NCI-H2196 treated with DMSO at 0.1 percent for 48 hours (cell line): ENCODE measurements at regions not wholly inside any gene's neighbourhood (a gene's known extent, or its start where the extent isn't known, plus 50 kb on each side); places are given as distances from the start of the nearest gene placed in this dataset.
"Not testable (repeated sequence)": the region's sequence is repeated elsewhere in the genome, so short reads cannot be mapped to it uniquely, and the experiment has no call there.

Experiments
- DNase-seq: peaks from one replicate; lab custom pipeline; 2025; ENCODE audit not compliant: unreplicated experiment; lab: John Stamatoyannopoulos, UW

DNA sequence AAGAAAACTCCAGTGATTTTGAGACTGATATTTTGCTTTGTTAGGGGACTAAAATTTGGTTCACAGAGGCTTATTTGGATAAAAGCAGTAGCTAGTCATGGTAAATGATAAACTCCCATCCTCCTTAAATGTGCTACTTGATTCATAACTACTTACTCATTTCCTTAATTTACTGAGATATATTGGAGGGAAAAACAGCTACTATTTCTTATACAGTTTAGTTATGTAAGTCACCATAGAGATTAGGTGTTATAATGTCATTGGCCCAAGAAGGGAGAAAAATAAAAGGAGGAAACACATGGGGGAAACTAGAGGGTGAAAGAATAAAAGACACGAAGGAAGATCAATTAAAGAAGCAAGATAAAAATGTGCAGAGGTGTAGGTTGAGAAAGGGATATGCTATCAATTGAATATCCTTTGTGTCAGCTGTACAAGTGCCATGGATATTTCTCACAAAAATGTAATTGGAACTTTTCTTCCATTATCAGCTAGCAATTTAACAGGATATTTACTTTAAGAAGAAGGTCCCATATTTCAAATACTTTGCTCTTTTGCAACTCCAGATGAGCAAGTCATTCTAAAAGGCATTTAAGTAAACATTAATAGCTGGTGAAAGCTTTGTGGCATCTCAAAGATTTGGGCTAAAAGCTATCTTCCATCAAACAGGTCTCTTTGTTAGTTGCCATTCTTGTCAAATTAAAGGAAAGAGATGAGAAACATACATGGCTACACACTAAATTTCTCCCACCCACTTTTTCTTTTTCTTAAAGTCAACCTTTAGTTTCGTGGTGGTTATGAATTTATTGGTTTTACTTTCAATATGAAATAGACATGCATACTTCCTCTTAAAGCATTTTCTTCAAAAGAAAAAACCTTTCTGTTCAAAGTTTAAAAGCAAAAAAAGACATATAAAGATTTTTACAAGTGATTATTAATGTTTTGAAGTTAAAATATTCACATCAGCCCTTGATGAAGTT, 439.5 kb downstream of the CCER1 start:
- DNase-seq = no peak

DNA sequence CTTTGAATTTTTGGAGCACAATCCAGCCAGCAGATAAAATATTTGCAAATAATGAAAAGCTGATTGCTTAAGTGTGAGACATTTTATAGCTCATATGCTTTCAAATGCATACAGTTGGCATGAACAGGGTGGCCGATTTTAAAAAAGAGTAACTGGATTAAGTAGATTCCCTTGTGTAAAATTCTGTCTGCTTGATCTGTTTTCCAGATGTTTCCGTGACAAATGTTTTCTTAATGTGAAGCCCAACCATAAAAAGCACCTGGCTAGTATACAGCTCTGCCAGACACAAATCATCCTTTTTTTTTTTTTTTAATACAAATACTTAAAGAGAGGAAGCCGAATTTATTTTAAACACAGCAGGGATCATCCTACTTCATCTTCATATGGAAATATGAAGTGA, 440.7 kb downstream of the CCER1 start:
- DNase-seq = no peak

DNA sequence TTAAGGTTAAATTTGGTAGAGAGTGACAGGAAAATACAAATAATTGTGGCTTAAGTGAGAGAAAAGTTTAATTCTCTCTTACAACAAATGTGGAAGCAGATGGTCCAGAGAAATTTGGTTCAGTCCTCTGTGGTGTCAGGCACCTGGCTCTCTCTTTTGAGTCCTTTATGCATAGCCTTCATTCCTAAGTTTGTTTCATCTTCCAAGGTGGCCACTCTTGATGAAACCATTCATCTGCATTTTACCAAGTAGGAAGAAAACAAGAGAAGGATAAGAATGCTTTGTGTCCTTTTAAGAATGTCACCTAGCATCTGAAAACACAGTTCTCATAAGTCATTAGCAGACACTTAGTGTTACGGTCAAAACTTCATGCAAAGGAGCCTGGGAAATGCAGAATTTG, 442.5 kb downstream of the CCER1 start:
- no peak for DNase-seq

DNA sequence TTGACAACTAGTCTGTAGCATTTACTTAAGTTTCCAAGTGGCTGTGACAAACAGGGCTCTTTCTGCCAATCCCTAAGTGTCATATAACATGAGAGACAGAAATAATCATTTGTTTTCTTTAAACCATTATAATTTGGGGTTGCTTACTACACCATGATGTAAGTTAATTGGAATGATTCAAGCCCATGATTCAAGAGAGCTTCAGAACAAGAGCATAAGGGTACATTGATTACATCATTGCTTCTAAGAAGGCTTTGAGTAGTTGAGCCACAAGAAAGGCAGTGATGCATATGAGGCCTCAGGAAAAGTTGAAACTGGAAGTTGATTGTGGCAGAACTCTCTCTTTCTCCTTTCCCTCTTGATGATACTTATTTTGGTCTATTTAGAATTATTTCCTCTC, 444.0 kb downstream of the CCER1 start:
- DNase-seq = no peak

DNA sequence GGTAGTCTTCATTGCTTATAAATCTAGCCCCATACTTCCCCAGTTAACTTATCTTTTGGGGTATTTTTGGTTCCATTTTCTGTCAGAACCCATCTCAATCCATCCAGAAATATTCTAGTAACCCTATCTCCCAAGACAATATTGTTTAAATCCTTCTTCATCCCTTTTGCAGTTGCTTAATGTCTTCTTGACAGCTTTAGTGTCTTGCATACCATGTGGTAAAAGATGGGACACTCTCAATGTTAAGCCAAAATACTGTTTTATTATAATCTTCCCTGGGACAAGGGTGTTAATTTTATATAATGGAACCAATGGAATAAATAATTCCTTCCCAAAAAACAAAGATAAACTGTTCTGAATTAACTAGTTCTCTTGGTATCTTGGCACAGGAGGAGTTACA, 450.2 kb downstream of the CCER1 start:
- DNase-seq = no peak

DNA sequence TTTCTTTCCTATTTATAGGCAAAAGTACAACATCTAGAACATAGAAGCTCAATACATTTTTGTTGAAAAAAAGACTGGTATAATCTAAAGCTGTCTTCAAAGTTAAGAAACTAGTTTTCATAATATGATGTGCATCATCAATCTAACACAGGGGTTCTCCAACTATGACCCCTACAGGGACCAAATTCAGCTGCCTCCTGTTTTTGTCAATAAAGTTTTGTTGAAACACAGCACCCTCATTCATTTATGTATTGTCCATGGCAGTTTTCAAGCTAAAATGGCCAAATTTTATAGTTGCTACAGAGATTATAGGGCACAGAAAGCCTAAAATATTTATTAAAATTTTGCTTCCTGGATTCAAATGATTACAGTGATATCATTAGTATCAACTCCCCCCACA, 452.9 kb downstream of the CCER1 start:
- no peak for DNase-seq

DNA sequence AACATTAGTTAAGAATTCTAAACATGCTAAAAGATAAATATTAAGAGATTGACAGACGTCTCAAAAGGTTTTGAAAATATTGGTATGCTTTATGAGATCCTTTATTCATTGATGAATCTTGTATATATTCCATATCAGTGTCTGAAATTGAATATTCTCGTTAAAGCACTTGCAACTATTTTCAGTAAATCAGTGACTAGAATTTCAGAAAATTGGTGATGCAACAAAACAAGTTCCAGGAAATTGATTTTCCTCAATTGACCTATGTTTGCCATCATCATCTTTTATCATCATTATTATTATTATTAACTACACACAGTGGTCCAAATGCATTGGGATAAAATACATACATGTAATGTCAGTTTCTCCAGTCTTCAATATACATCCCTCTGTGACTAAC, 453.6 kb downstream of the CCER1 start:
- no peak for DNase-seq

DNA sequence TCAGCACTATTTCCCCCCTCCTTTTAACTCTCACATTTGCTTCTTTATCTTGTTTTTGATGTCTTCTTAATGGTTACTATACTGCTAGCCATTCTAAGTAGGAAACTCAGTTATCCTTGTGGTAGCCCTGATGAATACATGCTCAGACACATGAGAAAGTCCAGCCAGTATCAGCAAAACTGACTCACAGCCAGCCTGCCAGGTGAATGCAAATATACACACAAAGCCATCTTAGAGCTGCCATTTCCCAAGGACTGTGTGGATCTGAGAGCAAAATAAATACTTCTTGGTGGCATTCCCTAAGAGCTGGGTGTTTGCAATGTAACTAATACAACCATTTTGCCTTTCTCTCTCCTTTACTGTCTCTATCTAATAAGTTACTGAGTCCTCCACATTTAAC, 455.2 kb downstream of the CCER1 start:
- no peak for DNase-seq

DNA sequence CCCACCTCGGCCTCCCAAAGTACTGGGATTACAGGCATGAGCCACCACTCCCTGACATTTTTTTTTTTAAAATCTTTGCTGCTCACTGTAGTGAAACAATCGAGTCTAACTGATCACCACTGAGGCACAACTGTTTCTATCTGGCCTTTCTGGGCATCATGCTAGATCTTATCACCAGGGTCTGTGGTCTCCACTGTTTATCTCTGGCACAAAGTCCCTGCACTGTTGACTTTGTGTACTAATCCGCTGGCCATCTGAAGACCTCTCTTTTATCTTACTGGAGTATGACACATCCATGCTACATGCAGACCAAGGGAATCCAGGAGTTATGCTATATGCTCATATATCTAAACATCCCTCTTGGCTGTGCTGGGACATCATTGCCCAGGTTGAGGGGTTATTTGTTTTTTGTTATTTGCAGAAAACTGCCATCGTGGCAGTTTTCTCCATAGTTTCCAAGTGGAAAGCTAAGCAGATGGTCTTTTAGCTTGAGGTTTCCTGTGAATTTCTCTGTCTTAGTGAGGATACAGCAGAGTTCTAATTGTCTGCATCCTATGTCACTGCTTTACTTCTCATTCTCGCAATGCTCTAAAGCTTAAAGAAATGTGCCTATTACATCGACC, 456.9 kb downstream of the CCER1 start:
- DNase-seq = no peak

DNA sequence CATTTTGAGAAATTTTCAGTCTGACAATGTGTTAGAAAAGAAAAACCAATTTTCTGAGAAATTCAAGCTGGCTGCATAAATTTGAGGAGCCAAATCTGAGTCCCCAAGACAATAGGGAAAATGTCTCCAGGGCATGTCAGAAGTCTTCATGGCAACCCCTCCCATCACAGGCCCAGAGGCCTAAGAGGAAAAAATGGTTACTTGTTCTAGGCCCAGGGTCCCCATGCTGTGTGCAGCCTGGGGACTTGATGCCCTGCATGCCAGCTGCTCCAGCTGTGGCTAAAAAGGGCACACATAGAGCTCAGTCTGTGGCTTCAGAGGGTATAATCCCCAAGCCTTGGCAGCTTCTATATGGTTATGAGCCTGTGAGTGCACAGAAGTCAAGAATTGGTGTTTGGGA, 464.6 kb downstream of the CCER1 start:
- DNase-seq = no peak

DNA sequence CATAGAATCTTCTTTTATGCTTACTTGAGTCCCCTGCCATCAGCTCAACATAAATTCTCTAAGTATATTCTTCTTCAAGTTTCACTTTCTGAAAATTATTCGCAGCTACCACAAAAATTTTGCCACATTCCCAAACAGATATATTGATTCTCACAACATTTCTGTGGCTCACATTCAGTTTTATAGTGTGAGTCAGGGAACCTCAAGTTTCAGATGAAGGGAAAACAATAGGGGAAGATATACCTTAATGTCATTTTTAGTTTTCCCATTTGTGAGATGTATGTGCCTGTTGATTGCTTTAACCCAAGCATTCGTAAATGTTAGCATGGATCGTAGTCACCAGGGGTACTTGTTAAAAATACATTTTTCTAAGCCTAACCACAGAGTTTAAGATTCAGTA, 465.8 kb downstream of the CCER1 start:
- DNase-seq = no peak

DNA sequence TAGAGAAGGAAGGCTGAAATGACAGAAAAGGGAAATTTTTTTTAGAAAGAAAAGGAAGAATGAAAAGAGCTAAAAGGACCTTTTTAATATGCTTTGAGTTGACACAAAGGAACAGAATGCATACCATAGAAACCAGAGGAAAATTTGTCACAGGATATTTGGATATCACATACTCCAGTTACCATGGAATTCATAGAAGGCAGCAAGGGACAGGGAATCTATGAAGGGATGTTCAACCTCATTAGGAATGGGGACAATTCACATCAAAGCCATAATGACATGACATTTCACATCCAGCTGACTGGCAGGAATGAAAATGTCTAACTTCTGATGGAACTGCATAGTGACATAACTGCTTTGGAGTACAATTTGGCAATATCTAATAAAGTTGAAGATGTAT, 469.4 kb downstream of the CCER1 start:
- DNase-seq = no peak

DNA sequence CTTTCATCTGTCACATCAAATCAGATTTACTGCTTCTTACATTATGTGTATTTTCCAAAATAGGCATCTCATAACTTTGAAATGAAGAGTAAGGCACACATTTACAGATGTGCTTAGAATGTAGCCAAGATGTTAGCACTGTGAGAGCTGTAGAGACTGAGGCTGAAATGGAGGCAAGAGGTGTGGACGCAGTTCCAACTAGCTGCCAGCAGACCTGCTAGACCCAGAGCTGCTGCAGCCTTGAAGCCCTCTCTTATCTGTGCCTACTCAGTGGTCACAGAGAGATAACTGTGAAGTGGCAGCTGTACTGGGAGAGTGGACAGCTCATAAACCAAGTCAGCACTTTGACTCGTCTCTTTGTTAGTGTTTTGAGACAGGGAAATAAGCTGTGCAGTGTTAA, 470.9 kb downstream of the CCER1 start:
- DNase-seq = no peak

DNA sequence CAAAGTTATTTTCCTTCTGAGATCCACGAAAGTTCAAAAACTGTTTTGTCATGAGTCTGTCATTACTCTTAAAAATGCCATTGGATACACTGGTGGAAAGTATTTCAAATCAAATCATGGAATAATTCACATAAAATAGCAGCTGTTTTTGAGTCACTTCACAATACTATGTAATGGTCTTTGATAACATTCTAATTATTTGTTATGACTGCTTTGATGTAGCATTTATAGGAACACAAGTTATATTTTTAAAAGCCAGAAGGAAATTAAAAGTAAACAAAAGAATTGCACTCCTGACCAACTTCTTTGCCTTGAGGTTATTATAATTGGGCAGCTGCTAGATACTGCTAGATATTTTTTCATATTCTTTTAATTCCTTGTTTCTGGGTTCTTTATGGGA, 473.2 kb downstream of the CCER1 start:
- no peak for DNase-seq

DNA sequence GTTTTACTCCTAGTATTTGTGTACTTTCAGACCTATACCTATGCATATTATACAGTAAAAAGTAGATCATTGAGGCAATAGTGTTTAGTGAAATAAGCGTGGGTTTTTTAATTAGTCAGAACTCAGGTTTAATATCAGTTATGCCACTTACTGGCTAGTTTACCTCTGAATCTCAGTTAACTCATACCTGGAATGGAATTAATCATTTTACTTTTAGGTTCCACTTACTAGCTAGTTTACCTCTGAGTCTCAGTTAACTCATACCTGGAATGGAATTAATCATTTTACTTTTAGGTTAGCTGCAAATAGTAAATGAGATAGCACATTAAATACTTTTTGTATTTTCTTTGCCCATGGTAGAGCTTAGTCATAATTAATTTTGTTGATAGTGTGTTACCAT, 475.7 kb downstream of the CCER1 start:
- no peak for DNase-seq

DNA sequence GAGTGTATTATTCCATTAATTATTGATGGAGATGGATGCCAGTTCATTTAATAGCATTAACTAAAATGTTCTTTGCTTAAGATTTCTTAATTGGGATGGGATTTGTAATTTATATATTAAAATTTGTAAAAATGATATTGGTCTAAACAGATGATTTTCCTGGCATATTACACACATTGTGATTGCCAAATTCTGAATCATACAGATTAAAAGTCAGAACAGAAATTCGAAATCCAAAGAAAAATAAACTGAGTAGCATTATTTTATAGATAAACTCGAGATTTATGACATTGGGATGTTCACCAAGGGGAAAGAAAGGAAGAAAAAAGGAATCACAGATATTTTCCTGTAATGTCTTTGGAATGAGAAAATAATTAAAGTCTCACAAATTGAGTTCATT, 481.1 kb downstream of the CCER1 start:
- no peak for DNase-seq

DNA sequence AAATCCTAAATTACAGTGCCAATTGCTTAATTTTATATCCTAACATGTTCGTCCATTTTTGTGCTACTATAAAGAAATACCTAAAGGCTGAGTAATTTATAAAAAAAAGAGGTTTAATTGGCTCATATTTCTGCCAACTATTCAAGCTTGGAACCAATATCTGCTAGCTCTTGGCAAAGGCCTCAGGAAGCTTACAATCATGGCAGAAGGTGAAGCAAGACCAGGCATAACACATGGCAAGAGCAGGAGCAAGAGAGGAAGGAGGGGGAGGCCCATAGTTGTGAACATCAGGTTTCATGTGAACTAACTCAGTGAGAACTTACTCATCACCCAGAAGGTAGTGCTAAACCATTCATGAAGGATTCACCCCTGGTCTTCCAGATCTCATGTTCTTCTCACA, 494.3 kb downstream of the CCER1 start:
- no peak for DNase-seq

DNA sequence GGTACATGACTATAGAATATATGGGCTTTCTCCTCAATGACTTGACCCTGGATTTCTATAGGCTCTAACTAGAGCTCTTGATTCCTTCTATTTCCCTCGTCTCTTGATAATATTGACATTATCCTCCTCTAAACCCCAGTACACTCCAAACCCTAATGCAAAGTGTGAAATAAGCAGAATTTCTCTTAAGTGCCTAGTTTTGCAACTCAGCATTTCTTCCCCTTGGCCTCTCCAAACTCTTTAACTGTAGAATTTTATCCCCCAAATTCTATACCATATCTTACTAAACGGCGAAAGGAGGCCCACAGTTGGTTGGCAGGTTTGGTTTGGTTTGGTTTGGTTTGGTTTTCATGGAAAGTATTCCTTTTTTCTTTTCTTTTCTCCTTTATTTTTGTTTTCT, 498.7 kb downstream of the CCER1 start:
- no peak for DNase-seq

DNA sequence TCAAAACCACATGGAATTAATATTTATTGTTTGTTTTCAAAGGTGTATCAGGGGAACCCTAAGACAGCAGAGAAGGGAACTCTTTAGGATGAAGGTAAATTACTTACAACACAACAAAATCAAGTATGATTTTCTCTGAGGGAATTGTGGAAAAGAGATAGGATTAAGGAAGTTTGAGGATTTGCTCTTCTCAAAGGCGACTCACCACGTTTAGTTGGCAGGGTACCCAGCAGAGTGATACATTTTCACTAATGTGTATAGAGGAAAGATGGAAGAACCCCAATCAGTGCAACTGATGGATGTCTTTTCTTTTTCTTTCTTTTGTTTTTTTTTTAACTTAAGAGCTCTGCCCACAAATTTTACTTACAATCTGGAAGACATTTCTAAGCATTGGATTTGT, 499.2 kb downstream of the CCER1 start:
- DNase-seq = no peak

DNA sequence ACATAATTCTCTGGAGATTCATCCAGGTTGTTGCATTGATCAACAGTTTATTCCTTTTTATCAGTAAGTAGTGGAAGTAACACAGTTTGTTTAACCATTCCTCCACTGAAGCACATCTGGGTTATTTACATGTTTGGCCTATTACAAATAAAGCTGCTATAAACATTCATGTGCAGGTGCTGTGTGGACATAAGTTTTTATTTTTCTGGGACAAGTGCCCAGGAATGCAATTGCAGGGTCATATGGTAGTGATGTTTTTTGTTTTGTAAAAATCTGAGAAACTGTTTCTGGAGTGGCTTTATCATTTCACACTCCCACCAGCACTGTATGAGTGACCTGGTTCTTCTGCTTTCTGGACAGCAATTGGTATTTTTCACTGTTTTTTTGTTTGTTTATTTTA, 505.4 kb downstream of the CCER1 start:
- DNase-seq = no peak

DNA sequence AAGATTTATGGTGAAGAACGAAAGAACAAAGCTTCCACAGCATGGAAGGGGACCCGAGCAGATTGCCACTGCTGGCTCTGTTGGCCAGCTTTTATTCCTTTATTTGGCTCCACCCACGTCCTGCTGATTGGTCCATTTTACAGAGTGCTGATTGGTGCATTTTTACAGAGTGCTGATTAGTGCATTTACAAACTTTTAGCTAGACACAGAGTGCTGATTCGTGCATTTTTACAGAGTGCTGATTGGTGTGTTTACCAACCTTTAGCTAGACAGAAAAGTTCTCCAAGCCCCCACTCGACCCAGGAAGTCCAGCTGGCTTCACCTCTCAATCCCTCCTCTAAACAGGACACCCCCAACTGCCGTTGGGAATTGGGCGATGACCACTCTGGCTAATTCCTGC, 511.5 kb downstream of the CCER1 start:
- not testable (repeated sequence) for DNase-seq

DNA sequence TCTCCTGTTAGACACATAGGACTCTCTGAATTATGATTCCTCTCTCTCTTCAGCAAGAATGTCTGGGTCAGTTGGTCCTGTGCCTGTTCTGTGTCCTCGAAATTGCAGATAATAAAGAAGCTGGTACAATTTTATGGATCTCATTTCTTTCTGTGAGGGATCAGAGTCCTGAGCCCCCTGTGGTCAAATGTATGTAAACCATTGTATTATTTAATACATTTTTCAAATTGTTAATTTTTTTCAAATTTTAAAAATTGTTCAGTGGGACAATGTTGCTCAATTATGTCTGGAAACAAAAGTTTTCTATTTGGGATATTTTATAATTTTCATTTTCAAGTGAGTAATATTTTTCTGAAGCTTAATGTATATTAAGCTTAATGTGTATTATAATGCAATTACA, 513.5 kb downstream of the CCER1 start:
- DNase-seq = no peak

DNA sequence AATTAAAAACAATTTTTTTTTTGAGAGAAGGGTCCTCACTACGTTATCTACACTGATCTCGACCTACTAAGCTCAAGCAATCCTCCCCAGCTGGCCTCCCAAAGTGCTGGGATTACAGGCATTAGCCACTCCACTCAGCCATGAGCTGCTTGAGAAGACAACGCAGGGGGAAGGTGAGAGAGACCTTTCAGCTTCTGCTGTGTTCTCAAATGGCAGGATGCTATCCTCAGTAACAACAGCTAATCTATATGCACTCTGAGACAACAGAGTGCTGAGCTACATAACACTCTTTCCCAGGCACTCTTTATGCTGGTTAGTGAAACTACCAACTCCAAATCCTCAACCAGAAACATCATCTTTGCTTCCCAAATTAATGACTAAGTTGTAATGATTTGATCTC, 526.1 kb downstream of the CCER1 start:
- no peak for DNase-seq
